Thyroid gland (tissue), 4 donors: ENCODE measurements at regions not wholly inside any gene's neighbourhood (a gene's known extent, or its start where the extent isn't known, plus 50 kb on each side); places are given as distances from the start of the nearest gene placed in this dataset.

Source experiments
- POLR2A ChIP-seq, 2 donors: fragments of 450-650 bp; IDR thresholded peaks; one replicate each; pipeline ENCODE4 v1.6.1; 2017; ENCODE audit warnings: antibody characterized with exemption in 2 of 2, mild to moderate bottlenecking in 2 of 2, moderate library complexity in 1 of 2
- TF ChIP-seq, protein P1 (sequence below), 6 experiments: fragments of 200-600 bp in 3 of 6; fragments of 450-650 bp in 3 of 6; sonication (generic) in 3 of 6; IDR thresholded peaks; one replicate each; pipeline ENCODE4 v1.5.1; 2016 to 2019; ENCODE audit warnings: antibody characterized with exemption in 6 of 6, mild to moderate bottlenecking in 2 of 6, inconsistent platforms in 1 of 6, moderate library complexity in 1 of 6

DNA sequence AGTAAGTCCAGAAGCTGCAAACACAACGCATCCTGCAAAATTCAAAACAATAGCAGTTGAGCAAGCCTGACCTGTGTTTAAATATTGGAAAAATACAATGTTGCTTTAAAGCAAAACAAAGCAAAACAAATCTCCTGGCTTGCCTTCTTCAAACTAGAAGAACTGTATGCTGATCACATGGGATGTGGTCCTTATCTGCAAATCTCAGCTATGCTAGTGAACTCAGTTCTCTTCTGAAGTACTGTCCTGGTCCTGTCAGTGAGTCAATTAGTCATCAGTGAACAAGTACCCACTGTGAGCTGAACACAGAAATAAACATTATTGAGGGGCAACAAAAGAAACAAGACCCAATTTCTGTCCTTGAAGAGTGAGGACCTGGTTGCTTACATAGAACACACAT is 522.5 kb downstream of the SMARCA1 start:
- TF ChIP-seq, protein P1, sequence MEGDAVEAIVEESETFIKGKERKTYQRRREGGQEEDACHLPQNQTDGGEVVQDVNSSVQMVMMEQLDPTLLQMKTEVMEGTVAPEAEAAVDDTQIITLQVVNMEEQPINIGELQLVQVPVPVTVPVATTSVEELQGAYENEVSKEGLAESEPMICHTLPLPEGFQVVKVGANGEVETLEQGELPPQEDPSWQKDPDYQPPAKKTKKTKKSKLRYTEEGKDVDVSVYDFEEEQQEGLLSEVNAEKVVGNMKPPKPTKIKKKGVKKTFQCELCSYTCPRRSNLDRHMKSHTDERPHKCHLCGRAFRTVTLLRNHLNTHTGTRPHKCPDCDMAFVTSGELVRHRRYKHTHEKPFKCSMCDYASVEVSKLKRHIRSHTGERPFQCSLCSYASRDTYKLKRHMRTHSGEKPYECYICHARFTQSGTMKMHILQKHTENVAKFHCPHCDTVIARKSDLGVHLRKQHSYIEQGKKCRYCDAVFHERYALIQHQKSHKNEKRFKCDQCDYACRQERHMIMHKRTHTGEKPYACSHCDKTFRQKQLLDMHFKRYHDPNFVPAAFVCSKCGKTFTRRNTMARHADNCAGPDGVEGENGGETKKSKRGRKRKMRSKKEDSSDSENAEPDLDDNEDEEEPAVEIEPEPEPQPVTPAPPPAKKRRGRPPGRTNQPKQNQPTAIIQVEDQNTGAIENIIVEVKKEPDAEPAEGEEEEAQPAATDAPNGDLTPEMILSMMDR (IDR thresholded peaks at IDR 0.05), result no peak
- no peak for TF ChIP-seq POLR2A (IDR thresholded peaks at IDR 0.05)
